Activated CD4-positive, alpha-beta T cell treated with anti-CD3 and anti-CD28 coated beads for 36 hours (primary cell): ENCODE measurements at regions not wholly inside any gene's neighbourhood (a gene's known extent, or its start where the extent isn't known, plus 50 kb on each side); places are given as distances from the start of the nearest gene placed in this dataset.

ENCODE experiments used
- ATAC-seq: fragments of 200-7000 bp; cut with Tn5 transposase; one replicate; pipeline ENCODE4 v1.10.0; 2021; ENCODE audit warnings: mild to moderate bottlenecking, moderate library complexity
- CTCF ChIA-PET: fragments of 350-600 bp; sonication (Branson Sonifier 250); formaldehyde crosslinking; loops from one replicate; lab custom pipeline; 2021; ENCODE audit warnings: antibody characterized with exemption; lab: Charles Lee
- POLR2A ChIA-PET: fragments of 350-600 bp; sonication (Branson Sonifier 250); formaldehyde crosslinking; loops from one replicate; lab custom pipeline; 2021; ENCODE audit warnings: antibody characterized with exemption, inconsistent platforms; lab: Charles Lee
- DNase-seq: peaks from one replicate; pipeline ENCODE4 v3.0.0-alpha.2; 2020
- H3K27ac Mint-ChIP-seq: one replicate; pipeline ENCODE4 v1.8.0; 2021; ENCODE audit warnings: mixed read lengths
- H3K27me3 Mint-ChIP-seq: one replicate; pipeline ENCODE4 v1.8.0; 2021; ENCODE audit warnings: mixed read lengths
- H3K36me3 Mint-ChIP-seq: one replicate; pipeline ENCODE4 v1.8.0; 2021; ENCODE audit warnings: low read depth, mixed read lengths
- H3K4me1 Mint-ChIP-seq: one replicate; pipeline ENCODE4 v1.8.0; 2021; ENCODE audit warnings: mixed read lengths
- H3K4me3 Mint-ChIP-seq: one replicate; pipeline ENCODE4 v1.8.0; 2021; ENCODE audit warnings: mild to moderate bottlenecking, moderate library complexity, mixed read lengths
- H3K9me3 Mint-ChIP-seq: one replicate; pipeline ENCODE4 v1.8.0; 2021; ENCODE audit warnings: low read depth, mixed read lengths
- intact Hi-C, 2 experiments: fragments of 100-400 bp; cut with DNase I in 1 of 2; cut with micrococcal nuclease in 1 of 2; formaldehyde crosslinking; loops; one replicate each; pipeline versions ENCODE4 v1.14.2 to v1.15.1; 2022 to 2024; cut with DNase I, micrococcal nuclease

GRCh38 chr16:65787921-65788320, 578.6 kb upstream of the CDH5 start:
- Mint-ChIP-seq H3K36me3 (no peaks in the 10 kb centered on the region), H3K27me3 (peaks cover 2% of the 10 kb centered on the region), H3K4me1 (no peaks in the 10 kb centered on the region), H3K4me3 (no peak overlapping the region), H3K27ac (no peak overlapping the region), H3K9me3 (no peaks in the 10 kb centered on the region)
- no peak for DNase-seq
- ChIA-PET CTCF (no interaction called here), POLR2A (no interaction called here)
- no peak for ATAC-seq
- intact Hi-C loops, result no loop called here

GRCh38 chr16:65786916-65787315, 579.6 kb upstream of the CDH5 start:
- DNase-seq, result no peak
- ChIA-PET CTCF (no interaction called here), POLR2A (no interaction called here)
- H3K4me3 Mint-ChIP-seq, result no peak overlapping the region
- no peak for ATAC-seq
- intact Hi-C loops, result no loop called here
- no peaks in the 10 kb centered on the region for H3K4me1 Mint-ChIP-seq
- H3K27ac Mint-ChIP-seq, result no peak overlapping the region
- no peaks in the 10 kb centered on the region for H3K9me3 Mint-ChIP-seq
- H3K36me3 Mint-ChIP-seq, result no peaks in the 10 kb centered on the region
- H3K27me3 Mint-ChIP-seq, result peaks cover 2% of the 10 kb centered on the region

- Mint-ChIP-seq H3K9me3 (no peaks in the 10 kb centered on the region), H3K27me3 (peaks cover 2% of the 10 kb centered on the region), H3K36me3 (no peaks in the 10 kb centered on the region), H3K4me3 (no peak overlapping the region), H3K4me1 (no peaks in the 10 kb centered on the region), H3K27ac (no peak overlapping the region)
- intact Hi-C loops, result no loop called here
- POLR2A ChIA-PET, result no interaction called here
- no peak for ATAC-seq
- DNase-seq, result no peak
- CTCF ChIA-PET, result no interaction called here
These were observed 582.6 kb upstream of the CDH5 start for GRCh38 chr16:65783709-65784474.

GRCh38 chr16:65782611-65783600, 583.6 kb upstream of the CDH5 start:
- DNase-seq (no peak), ATAC-seq (no peak)
- intact Hi-C loops, result no loop called here
- CTCF ChIA-PET, result no interaction called here
- POLR2A ChIA-PET, result no interaction called here
- no peak overlapping the region for H3K27ac Mint-ChIP-seq
- peaks cover 2% of the 10 kb centered on the region for H3K27me3 Mint-ChIP-seq
- H3K9me3 Mint-ChIP-seq, result no peaks in the 10 kb centered on the region
- no peaks in the 10 kb centered on the region for H3K4me1 Mint-ChIP-seq
- H3K36me3 Mint-ChIP-seq, result no peaks in the 10 kb centered on the region
- H3K4me3 Mint-ChIP-seq, result no peak overlapping the region

- ChIA-PET POLR2A (no interaction called here), CTCF (no interaction called here)
- no peaks in the 10 kb centered on the region for H3K36me3 Mint-ChIP-seq
- H3K27me3 Mint-ChIP-seq, result peaks cover 2% of the 10 kb centered on the region
- no peak overlapping the region for H3K27ac Mint-ChIP-seq
- no peak for ATAC-seq
- H3K4me1 Mint-ChIP-seq, result no peaks in the 10 kb centered on the region
- no peak overlapping the region for H3K4me3 Mint-ChIP-seq
- intact Hi-C loops, result no loop called here
- peaks cover 3% of the 10 kb centered on the region for H3K9me3 Mint-ChIP-seq
- DNase-seq, result no peak
These were observed 584.6 kb upstream of the CDH5 start for GRCh38 chr16:65781855-65782254.

GRCh38 chr16:65781363-65781762, 585.1 kb upstream of the CDH5 start:
- CTCF ChIA-PET, result no interaction called here
- ATAC-seq (no peak), DNase-seq (no peak)
- POLR2A ChIA-PET, result no interaction called here
- H3K9me3 Mint-ChIP-seq, result peaks cover 3% of the 10 kb centered on the region
- H3K27ac Mint-ChIP-seq, result no peak overlapping the region
- H3K27me3 Mint-ChIP-seq, result peaks cover 2% of the 10 kb centered on the region
- no peaks in the 10 kb centered on the region for H3K36me3 Mint-ChIP-seq
- intact Hi-C loops, result no loop called here
- no peaks in the 10 kb centered on the region for H3K4me1 Mint-ChIP-seq
- no peak overlapping the region for H3K4me3 Mint-ChIP-seq

- Mint-ChIP-seq H3K9me3 (peaks cover 3% of the 10 kb centered on the region), H3K27me3 (no peaks in the 10 kb centered on the region), H3K4me1 (no peaks in the 10 kb centered on the region), H3K36me3 (no peaks in the 10 kb centered on the region), H3K4me3 (no peak overlapping the region), H3K27ac (no peak overlapping the region)
- intact Hi-C loops, result no loop called here
- ATAC-seq, result no peak
- POLR2A ChIA-PET, result no interaction called here
- CTCF ChIA-PET, result no interaction called here
- DNase-seq, result no peak
These were observed 587.3 kb upstream of the CDH5 start for GRCh38 chr16:65779201-65779600.

GRCh38 chr16:65776639-65777183, 589.8 kb upstream of the CDH5 start:
- Mint-ChIP-seq H3K27me3 (no peaks in the 10 kb centered on the region), H3K36me3 (no peaks in the 10 kb centered on the region), H3K27ac (no peak overlapping the region), H3K9me3 (peaks cover 4% of the 10 kb centered on the region), H3K4me1 (no peaks in the 10 kb centered on the region), H3K4me3 (no peak overlapping the region)
- no peak for DNase-seq
- POLR2A ChIA-PET, result no interaction called here
- ATAC-seq, result no peak
- intact Hi-C loops, result no loop called here
- CTCF ChIA-PET, result interaction anchor here (0.6 kb wide), 1 partner anchor 335 kb away, joined by 3 read pairs; no protein-coding TSS in a partner anchor

GRCh38 chr16:65775829-65776228, 590.7 kb upstream of the CDH5 start:
- Mint-ChIP-seq H3K4me1 (no peaks in the 10 kb centered on the region), H3K9me3 (peaks cover 6% of the 10 kb centered on the region), H3K36me3 (no peaks in the 10 kb centered on the region), H3K4me3 (no peak overlapping the region), H3K27me3 (no peaks in the 10 kb centered on the region), H3K27ac (no peak overlapping the region)
- ChIA-PET POLR2A (no interaction called here), CTCF (no interaction called here)
- intact Hi-C loops, result no loop called here
- no peak for ATAC-seq
- DNase-seq, result no peak

GRCh38 chr16:65774350-65774749, 592.1 kb upstream of the CDH5 start:
- Mint-ChIP-seq H3K4me1 (no peaks in the 10 kb centered on the region), H3K36me3 (no peaks in the 10 kb centered on the region), H3K4me3 (no peak overlapping the region), H3K27ac (no peak overlapping the region), H3K9me3 (peaks cover 14% of the 10 kb centered on the region), H3K27me3 (peaks cover 4% of the 10 kb centered on the region)
- DNase-seq (no peak), ATAC-seq (no peak)
- intact Hi-C loops, result no loop called here
- ChIA-PET POLR2A (no interaction called here), CTCF (no interaction called here)

- Mint-ChIP-seq H3K4me3 (no peak overlapping the region), H3K27me3 (peaks cover 4% of the 10 kb centered on the region), H3K36me3 (no peaks in the 10 kb centered on the region), H3K4me1 (no peaks in the 10 kb centered on the region), H3K9me3 (peaks cover 14% of the 10 kb centered on the region), H3K27ac (no peak overlapping the region)
- CTCF ChIA-PET, result no interaction called here
- POLR2A ChIA-PET, result no interaction called here
- DNase-seq (no peak), ATAC-seq (no peak)
- intact Hi-C loops, result no loop called here
These were observed 593.1 kb upstream of the CDH5 start for GRCh38 chr16:65773301-65773874.
